Left colon (tissue), 2 donors: ENCODE measurements at regions not wholly inside any gene's neighbourhood (a gene's known extent, or its start where the extent isn't known, plus 50 kb on each side); places are given as distances from the start of the nearest gene placed in this dataset.

ENCODE experiments used
- ATAC-seq: fragments of 200-7000 bp; cut with Tn5 transposase; one replicate; pipeline ENCODE4 v1.9.1; 2020; ENCODE audit warnings: mild to moderate bottlenecking, moderate library complexity
- DNase-seq, 2 donors: peaks; one replicate each; pipeline ENCODE4 v3.0.0-alpha.2; 2020
- intact Hi-C, 2 donors: fragments of 100-400 bp; cut with DNase I in 1 of 2; cut with micrococcal nuclease in 1 of 2; formaldehyde crosslinking; loops; one replicate each; pipeline versions ENCODE4 v1.11.2 to v1.14.0; 2022; cut with DNase I, micrococcal nuclease
- donor health status: DM: no; HTN: no; CAD: no.
- donor health status: DM: yes; HTN: yes; CAD: no.

DNA sequence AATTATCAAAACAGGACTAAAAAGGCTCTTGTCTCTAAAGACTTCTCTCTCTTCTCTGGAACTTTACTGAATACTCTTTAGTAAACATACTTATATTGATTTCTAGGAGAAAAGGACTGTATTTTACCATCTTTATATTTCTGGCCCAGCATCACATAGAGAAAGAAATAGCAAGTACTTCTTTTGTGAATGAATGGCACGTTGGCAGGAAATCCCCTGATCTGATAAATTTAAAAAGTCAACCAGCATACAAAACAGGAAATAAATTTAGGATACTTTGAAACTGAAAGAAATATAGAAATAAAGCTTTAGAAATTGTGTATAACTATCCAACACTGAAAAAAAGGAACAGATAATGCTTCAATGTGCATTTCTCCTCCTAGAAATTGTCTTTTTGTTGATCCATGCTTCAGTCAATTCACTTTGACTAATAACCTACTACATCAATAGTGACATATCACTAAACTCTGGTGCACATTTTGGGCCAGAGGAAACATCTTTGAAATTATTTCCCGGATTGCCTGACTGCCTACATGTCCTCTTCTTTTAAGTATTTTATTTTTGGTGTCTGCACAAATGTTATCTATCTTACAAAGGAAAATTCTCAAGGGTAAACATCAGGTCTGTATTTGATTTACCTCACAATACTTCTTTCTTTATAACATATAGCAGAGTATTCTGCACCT lies 183.5 kb upstream of the FSTL5 start:
- intact Hi-C loops, result no loop called here
- ATAC-seq, result no peak
- no peak for DNase-seq

DNA sequence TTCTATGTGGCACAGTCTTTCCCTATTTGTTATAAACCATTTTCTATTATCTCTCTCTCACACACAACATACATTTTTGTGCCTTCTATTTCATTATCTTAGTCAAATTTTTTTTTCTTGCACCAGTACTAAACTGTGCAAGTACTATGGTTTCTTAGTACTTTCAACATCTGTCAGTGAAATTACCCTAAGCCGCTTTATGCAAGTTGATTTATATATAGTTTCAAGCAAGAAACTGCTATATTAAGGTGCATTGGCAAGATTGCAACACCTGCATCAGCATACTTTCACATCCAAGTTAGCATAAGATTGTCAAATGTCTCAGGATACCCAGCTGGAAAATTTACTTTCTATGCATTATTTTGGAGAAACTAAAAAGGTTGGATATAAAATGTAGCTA lies 180.2 kb upstream of the FSTL5 start:
- DNase-seq (no peak), ATAC-seq (no peak)
- intact Hi-C loops, result no loop called here

DNA sequence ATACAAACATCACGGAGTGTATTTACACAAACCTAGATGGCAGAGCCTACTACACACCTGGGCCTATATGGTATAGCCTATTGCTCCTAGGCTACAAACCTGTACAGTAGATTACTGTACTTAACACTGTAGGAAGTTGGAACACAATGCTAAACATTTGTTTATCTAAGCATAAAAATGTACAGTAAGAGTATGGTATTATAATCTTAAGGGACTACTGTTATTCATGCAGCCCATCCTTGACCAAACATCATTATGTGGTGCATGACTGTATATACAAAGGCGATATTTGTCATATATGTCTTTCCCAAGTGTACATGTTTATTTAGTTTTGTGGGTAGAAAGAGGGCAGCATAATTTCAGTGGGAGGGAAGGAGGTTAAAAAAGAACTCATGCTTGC lies 177.7 kb upstream of the FSTL5 start:
- ATAC-seq (peak; percentile 93), DNase-seq (no peak)
- intact Hi-C loops, result no loop called here

DNA sequence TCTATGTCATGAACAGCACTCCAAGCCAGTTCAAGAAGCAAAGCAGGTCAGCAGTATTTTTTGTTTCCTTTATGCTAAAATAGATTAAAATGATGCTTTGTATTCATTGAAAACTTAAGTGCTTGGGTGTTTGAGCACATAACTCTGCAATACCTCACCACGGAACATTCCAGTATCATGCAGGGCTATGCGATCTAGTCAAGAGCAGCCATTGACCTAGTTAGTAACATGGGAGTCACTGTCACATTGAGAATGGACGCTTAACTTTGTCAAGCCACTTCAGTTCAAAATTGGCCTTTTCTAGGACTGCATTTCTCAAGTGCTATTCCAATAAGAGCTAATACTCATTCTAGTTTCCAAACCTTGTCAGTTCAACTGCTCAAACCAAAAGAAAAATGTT lies 160.1 kb upstream of the FSTL5 start:
- DNase-seq, result no peak
- ATAC-seq, result no peak
- intact Hi-C loops, result no loop called here

GRCh38 chr4:162322054-162322453 lies 158.3 kb upstream of the FSTL5 start:
- DNase-seq (no peak), ATAC-seq (no peak)
- intact Hi-C loops, result no loop called here

- DNase-seq (no peak), ATAC-seq (no peak)
- intact Hi-C loops, result no loop called here
Observed at GRCh38 chr4:162285753-162286152, 122.0 kb upstream of the FSTL5 start.

GRCh38 chr4:162282684-162283083 lies 118.9 kb upstream of the FSTL5 start:
- intact Hi-C loops, result no loop called here
- ATAC-seq (no peak), DNase-seq (no peak)

DNA sequence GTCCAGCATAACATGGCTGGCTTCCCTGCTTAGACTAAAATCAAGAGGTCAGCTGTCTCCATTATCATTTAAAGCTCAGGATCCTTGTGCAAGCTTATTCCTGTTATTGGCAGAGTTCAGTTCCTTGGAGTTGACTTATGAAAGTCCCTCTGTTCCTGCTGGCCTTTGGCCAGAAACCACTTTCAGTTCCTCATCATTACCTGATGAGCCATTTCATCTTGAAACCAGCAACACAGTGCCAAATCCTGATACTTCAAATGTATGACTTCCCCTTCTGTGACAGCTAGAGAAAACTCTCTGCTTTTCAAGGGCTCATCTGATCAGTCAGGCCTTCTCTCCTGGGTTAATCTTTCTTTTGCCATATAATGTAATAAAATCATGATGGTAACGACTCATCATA lies 110.6 kb upstream of the FSTL5 start:
- ATAC-seq (peak; percentile 39), DNase-seq (peak; percentile 24 to 37)
- intact Hi-C loops, result no loop called here

DNA sequence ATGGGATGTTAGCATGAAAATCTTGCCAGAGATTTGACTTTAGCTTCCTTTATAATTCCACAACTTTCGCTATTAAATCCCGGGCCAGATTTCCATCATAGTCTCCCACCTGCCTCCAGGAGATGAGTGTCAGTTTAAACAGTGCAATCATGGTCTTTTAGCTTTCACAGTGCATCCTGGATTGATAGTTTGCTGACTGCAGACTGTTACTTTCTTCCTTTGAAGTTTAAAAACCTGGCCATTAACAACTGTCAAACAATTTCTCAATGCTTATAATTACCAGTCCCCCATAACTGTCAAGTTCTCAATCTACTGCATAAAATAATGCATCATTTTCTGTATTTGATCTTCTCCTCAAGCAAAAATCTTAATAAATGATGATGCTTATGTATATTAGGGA lies 108.4 kb upstream of the FSTL5 start:
- intact Hi-C loops, result no loop called here
- DNase-seq, result no peak
- no peak for ATAC-seq

- DNase-seq (no peak), ATAC-seq (no peak)
- intact Hi-C loops, result no loop called here
Observed at GRCh38 chr4:162268911-162269310, 105.1 kb upstream of the FSTL5 start.

DNA sequence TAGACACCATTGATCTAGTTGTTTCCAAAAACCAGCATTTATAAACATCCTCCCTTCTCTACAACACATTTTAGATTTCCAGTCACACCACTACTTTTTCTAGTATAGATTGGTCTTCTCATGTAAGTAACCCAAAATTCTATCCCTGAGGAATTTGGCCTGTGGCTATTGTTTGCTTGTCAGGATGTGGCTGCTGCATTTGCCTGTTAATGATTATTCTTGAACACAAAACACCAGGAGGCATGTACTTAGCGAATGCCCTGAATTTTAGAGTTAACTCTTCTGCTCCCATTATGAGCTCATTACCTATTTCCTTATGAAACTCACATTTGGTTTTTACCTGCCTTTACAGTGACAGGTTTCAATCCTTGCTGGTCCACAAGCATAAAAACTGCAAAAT lies 102.0 kb upstream of the FSTL5 start:
- intact Hi-C loops, result no loop called here
- ATAC-seq, result no peak
- no peak for DNase-seq

DNA sequence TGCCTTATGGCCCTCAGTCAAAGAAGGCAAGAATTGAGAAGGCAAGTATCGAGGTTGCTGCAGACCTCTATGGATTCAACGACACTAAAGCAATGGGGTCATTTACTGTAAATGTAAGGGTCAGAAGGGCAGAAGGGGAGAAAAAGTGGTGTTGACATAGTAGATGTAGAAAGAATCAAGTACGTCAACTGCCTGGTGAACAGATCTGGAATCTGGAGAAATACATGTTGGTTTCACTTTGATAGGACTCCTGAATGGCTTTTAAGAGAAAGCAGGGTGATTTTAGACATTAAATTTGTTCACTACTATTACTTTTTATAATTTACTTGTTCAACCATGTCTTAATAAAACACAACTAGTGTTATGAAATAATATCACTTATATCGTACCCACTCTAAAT lies 81.3 kb upstream of the FSTL5 start:
- DNase-seq (no peak), ATAC-seq (no peak)
- intact Hi-C loops, result no loop called here

- intact Hi-C loops, result no loop called here
- ATAC-seq (peak; percentile 64), DNase-seq (no peak)
Observed at GRCh38 chr4:162241857-162242256, 78.1 kb upstream of the FSTL5 start.

DNA sequence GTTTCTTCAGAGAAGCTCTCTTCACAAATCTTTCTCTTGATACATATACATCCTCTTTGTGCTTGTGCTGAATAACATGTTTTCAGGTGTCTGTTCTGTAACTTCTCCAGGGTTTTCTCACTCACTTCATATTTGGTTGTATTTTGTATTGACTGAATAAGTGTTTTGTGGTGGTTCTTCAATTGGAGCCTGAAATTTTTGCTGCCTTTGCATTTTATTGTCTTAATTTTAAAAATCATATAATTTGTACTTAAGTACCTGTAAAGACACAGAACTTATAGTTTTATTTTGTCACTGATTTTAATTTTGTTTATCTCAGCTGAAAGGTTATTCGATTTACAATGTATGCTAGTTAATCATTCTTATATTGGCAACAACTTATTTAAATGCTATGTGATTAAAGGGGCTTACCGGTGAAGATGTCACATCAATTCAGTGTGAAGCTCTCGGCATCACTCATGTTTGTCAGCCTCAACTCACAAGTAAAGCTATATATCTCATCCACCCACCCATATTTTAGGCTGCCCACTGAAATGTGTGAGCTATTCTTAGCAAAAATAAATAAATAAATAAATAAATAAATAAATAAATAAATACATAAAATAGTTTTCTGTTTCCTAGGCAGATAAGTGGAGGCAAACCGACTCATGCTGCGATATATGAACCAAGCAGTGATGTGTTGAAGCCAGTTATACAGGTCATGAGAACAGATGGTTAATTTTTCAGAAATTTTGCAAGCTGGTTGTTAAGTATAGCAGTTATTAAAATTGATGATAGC lies 76.4 kb upstream of the FSTL5 start:
- DNase-seq (no peak), ATAC-seq (no peak)
- intact Hi-C loops, result no loop called here

DNA sequence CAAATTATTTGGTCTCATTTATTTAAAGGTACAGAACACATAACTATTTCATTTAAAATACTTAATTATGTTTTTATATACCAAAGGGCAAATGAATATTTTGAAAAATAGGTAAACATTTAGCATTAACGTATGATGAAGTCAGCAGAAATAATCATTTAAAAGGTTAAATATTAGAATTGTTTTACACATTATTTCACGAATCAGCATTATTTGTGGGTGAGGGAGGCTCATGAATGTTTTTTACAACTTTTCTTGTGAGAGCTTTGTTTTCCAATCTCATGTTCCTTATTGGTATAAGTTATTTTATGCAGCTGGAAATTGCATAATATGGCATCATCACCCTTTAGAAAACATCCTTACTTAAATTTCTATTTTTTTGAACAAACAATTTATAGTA lies 73.9 kb upstream of the FSTL5 start:
- DNase-seq, result no peak
- intact Hi-C loops, result no loop called here
- ATAC-seq, result no peak

DNA sequence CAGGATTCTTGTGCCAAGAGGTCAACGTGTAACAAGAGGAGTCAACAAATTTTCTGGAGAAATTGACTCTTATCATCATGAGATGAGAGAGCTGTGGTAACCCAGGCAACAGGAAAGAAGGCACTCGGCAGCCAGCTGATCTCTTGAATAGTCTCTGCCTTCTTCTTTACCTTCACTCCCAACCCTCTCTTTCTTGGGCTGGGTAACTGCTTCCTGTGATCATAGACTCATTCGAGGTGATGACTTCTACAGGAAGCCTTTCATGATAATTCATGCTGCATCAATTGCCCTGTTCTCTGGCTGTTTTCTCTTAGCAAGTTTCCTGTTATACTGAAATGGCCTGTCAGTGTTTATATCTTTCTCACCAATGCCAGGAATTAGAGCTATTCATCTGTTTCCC lies 70.8 kb upstream of the FSTL5 start:
- ATAC-seq (no peak), DNase-seq (no peak)
- intact Hi-C loops, result no loop called here

- ATAC-seq, result no peak
- intact Hi-C loops, result no loop called here
- DNase-seq, result no peak
Observed at GRCh38 chr4:162232349-162232748, 68.5 kb upstream of the FSTL5 start.

- intact Hi-C loops, result no loop called here
- no peak for DNase-seq
- ATAC-seq, result no peak
Observed at GRCh38 chr4:162229670-162230069, 65.9 kb upstream of the FSTL5 start.

GRCh38 chr4:162221148-162221547 lies 57.3 kb upstream of the FSTL5 start:
- ATAC-seq (no peak), DNase-seq (no peak)
- intact Hi-C loops, result no loop called here
